HUES64 (cell line): ENCODE measurements at regions not wholly inside any gene's neighbourhood (a gene's known extent, or its start where the extent isn't known, plus 50 kb on each side); places are given as distances from the start of the nearest gene placed in this dataset.

ENCODE experiments used
- H3K27ac ChIP-seq: 2 replicates; pipeline ENCODE4 v1.7.0; 2013; ENCODE audit warnings: low read depth, low read length, inconsistent platforms
- H3K27me3 ChIP-seq: 2 replicates; pipeline ENCODE4 v1.6.1; 2013; ENCODE audit warnings: mild to moderate bottlenecking, low read length; ENCODE audit not compliant: insufficient read depth
- H3K36me3 ChIP-seq: 2 replicates; pipeline ENCODE4 v1.6.1; 2013; ENCODE audit warnings: mild to moderate bottlenecking, low read length; ENCODE audit not compliant: insufficient read depth
- H3K4me1 ChIP-seq: 2 replicates; pipeline ENCODE4 v1.6.1; 2013; ENCODE audit warnings: mild to moderate bottlenecking, low read length, moderate library complexity; ENCODE audit not compliant: insufficient read depth
- H3K4me3 ChIP-seq: 2 replicates; pipeline ENCODE4 v1.5.1; 2013; ENCODE audit warnings: mild to moderate bottlenecking, low read length, moderate library complexity
- H3K9ac ChIP-seq: 2 replicates; pipeline ENCODE4 v1.6.1; 2013; ENCODE audit warnings: mild to moderate bottlenecking, low read depth, low read length
- H3K9me3 ChIP-seq: 2 replicates; pipeline ENCODE4 v1.6.1; 2013; ENCODE audit warnings: low read depth, low read length; ENCODE audit not compliant: insufficient read depth
- WGBS: fragments of 150-250, 120-280 bp; methylation state at CpG from one replicate; pipeline ENCODE4 v1.1.7; 2013; ENCODE audit warnings: missing lambda C conversion rate; 5-methylcytosine and 5-hydroxymethylcytosine counted together

- no peak overlapping the region for H3K4me3 ChIP-seq
- 93% methylated on average over 1 of the region's 1 CpG for WGBS
- H3K27me3 ChIP-seq: no peaks in the 10 kb centered on the region
- no peaks in the 10 kb centered on the region for H3K36me3 ChIP-seq
- H3K9ac ChIP-seq: no peak overlapping the region
- no peaks in the 10 kb centered on the region for H3K4me1 ChIP-seq
- H3K9me3 ChIP-seq: no peaks in the 10 kb centered on the region
- no peak overlapping the region for H3K27ac ChIP-seq
Measured at GRCh38 chr11:30089921-30090320, 73.1 kb upstream of the KCNA4 start.

GRCh38 chr11:30091246-30091645 is 74.4 kb upstream of the KCNA4 start:
- H3K9me3 ChIP-seq: no peaks in the 10 kb centered on the region
- no peaks in the 10 kb centered on the region for H3K27me3 ChIP-seq
- H3K4me3 ChIP-seq: no peak overlapping the region
- H3K4me1 ChIP-seq: no peaks in the 10 kb centered on the region
- H3K9ac ChIP-seq: no peak overlapping the region
- no peaks in the 10 kb centered on the region for H3K36me3 ChIP-seq
- H3K27ac ChIP-seq: no peak overlapping the region

GRCh38 chr11:30091737-30092136 is 74.9 kb upstream of the KCNA4 start:
- no peak overlapping the region for H3K4me3 ChIP-seq
- no peaks in the 10 kb centered on the region for H3K27me3 ChIP-seq
- no peaks in the 10 kb centered on the region for H3K36me3 ChIP-seq
- H3K9ac ChIP-seq: no peak overlapping the region
- 85% methylated on average over 1 of the region's 2 CpGs for WGBS
- no peaks in the 10 kb centered on the region for H3K4me1 ChIP-seq
- no peaks in the 10 kb centered on the region for H3K9me3 ChIP-seq
- no peak overlapping the region for H3K27ac ChIP-seq

- H3K4me1 ChIP-seq: no peaks in the 10 kb centered on the region
- H3K9me3 ChIP-seq: no peaks in the 10 kb centered on the region
- H3K27ac ChIP-seq: no peak overlapping the region
- H3K36me3 ChIP-seq: no peaks in the 10 kb centered on the region
- no peak overlapping the region for H3K4me3 ChIP-seq
- no peak overlapping the region for H3K9ac ChIP-seq
- H3K27me3 ChIP-seq: no peaks in the 10 kb centered on the region
Measured at GRCh38 chr11:30092518-30092917, 75.7 kb upstream of the KCNA4 start.

- H3K4me1 ChIP-seq: no peaks in the 10 kb centered on the region
- H3K9ac ChIP-seq: no peak overlapping the region
- no peak overlapping the region for H3K27ac ChIP-seq
- H3K27me3 ChIP-seq: 0 out of 2 replicates have a peak, but pooled peaks cover 4% of the 10 kb centered on the region
- 88% methylated on average over 1 of the region's 1 CpG for WGBS
- H3K9me3 ChIP-seq: no peaks in the 10 kb centered on the region
- no peak overlapping the region for H3K4me3 ChIP-seq
- no peaks in the 10 kb centered on the region for H3K36me3 ChIP-seq
Measured at GRCh38 chr11:30100495-30100894, 83.7 kb upstream of the KCNA4 start.

- Histone ChIP-seq H3K9me3 (no peaks in the 10 kb centered on the region), H3K27me3 (peaks cover 34% of the 10 kb centered on the region), H3K9ac (no peak overlapping the region), H3K4me3 (no peak overlapping the region), H3K4me1 (no peaks in the 10 kb centered on the region), H3K36me3 (no peaks in the 10 kb centered on the region), H3K27ac (no peak overlapping the region)
- 75% methylated on average over 6 of the region's 6 CpGs for WGBS
Measured at GRCh38 chr11:30106222-30107181, 89.7 kb upstream of the KCNA4 start.

GRCh38 chr11:30107899-30108298 is 91.1 kb upstream of the KCNA4 start:
- H3K4me3 ChIP-seq: no peak overlapping the region
- peaks cover 48% of the 10 kb centered on the region for H3K27me3 ChIP-seq
- H3K4me1 ChIP-seq: no peaks in the 10 kb centered on the region
- no peaks in the 10 kb centered on the region for H3K9me3 ChIP-seq
- H3K36me3 ChIP-seq: no peaks in the 10 kb centered on the region
- 89% methylated on average over 2 of the region's 2 CpGs for WGBS
- H3K9ac ChIP-seq: no peak overlapping the region
- no peak overlapping the region for H3K27ac ChIP-seq

GRCh38 chr11:30109774-30110173 is 92.9 kb upstream of the KCNA4 start:
- 98% methylated on average over 4 of the region's 4 CpGs for WGBS
- peaks cover 67% of the 10 kb centered on the region for H3K27me3 ChIP-seq
- H3K9ac ChIP-seq: no peak overlapping the region
- H3K9me3 ChIP-seq: no peaks in the 10 kb centered on the region
- no peaks in the 10 kb centered on the region for H3K36me3 ChIP-seq
- H3K4me3 ChIP-seq: no peak overlapping the region
- no peaks in the 10 kb centered on the region for H3K4me1 ChIP-seq
- no peak overlapping the region for H3K27ac ChIP-seq

- Histone ChIP-seq H3K9me3 (no peaks in the 10 kb centered on the region), H3K27me3 (peaks cover 65% of the 10 kb centered on the region), H3K4me1 (no peaks in the 10 kb centered on the region), H3K9ac (no peak overlapping the region), H3K36me3 (no peaks in the 10 kb centered on the region), H3K4me3 (no peak overlapping the region), H3K27ac (no peak overlapping the region)
- 91% methylated on average over 3 of the region's 3 CpGs for WGBS
Measured at GRCh38 chr11:30110691-30111090, 93.9 kb upstream of the KCNA4 start.

GRCh38 chr11:30111786-30112185 is 95.0 kb upstream of the KCNA4 start:
- H3K27me3 ChIP-seq: peaks cover 74% of the 10 kb centered on the region
- H3K36me3 ChIP-seq: no peaks in the 10 kb centered on the region
- WGBS: 80% methylated on average over 1 of the region's 1 CpG
- no peak overlapping the region for H3K27ac ChIP-seq
- no peaks in the 10 kb centered on the region for H3K9me3 ChIP-seq
- no peaks in the 10 kb centered on the region for H3K4me1 ChIP-seq
- H3K4me3 ChIP-seq: no peak overlapping the region
- no peak overlapping the region for H3K9ac ChIP-seq

- H3K36me3 ChIP-seq: no peaks in the 10 kb centered on the region
- no peak overlapping the region for H3K4me3 ChIP-seq
- 90% methylated on average over 2 of the region's 2 CpGs for WGBS
- H3K27me3 ChIP-seq: peaks cover 71% of the 10 kb centered on the region
- H3K9me3 ChIP-seq: no peaks in the 10 kb centered on the region
- no peak overlapping the region for H3K9ac ChIP-seq
- no peaks in the 10 kb centered on the region for H3K4me1 ChIP-seq
- H3K27ac ChIP-seq: no peak overlapping the region
Measured at GRCh38 chr11:30113326-30113898, 96.6 kb upstream of the KCNA4 start.
